Mesendoderm (in vitro differentiated cells): ENCODE measurements at regions not wholly inside any gene's neighbourhood (a gene's known extent, or its start where the extent isn't known, plus 50 kb on each side); places are given as distances from the start of the nearest gene placed in this dataset.

Experiments used
- DNase-seq: peaks from one replicate; pipeline ENCODE4 v3.0.0; 2013
- H2AK5ac ChIP-seq: 2 replicates; pipeline ENCODE4 v1.6.1; 2013; ENCODE audit warnings: low read length, inconsistent platforms
- H2BK120ac ChIP-seq: 2 replicates; pipeline ENCODE4 v1.6.1; 2013; ENCODE audit warnings: low read depth, mild to moderate bottlenecking, low read length, moderate library complexity, mixed read lengths
- H2BK15ac ChIP-seq: replicated peaks from 2 replicates; pipeline ENCODE4 v1.6.1; 2013; ENCODE audit warnings: low read depth, mild to moderate bottlenecking, moderate library complexity
- H2BK5ac ChIP-seq: 2 replicates; pipeline ENCODE4 v1.6.1; 2013; ENCODE audit warnings: low read length, inconsistent platforms
- H3K18ac ChIP-seq: 2 replicates; pipeline ENCODE4 v1.6.1; 2013; ENCODE audit warnings: mild to moderate bottlenecking, low read length, mixed read lengths
- H3K23ac ChIP-seq: one replicate; pipeline ENCODE4 v1.6.1; 2013; ENCODE audit warnings: low read length
- H3K27ac ChIP-seq: 2 replicates; pipeline ENCODE4 v1.5.1; 2013; ENCODE audit warnings: low read depth, mild to moderate bottlenecking, inconsistent platforms, low read length, moderate library complexity
- H3K27me3 ChIP-seq: 2 replicates; pipeline ENCODE4 v1.6.1; 2013; ENCODE audit warnings: low read length, control low read depth, mild to moderate bottlenecking, inconsistent platforms; ENCODE audit not compliant: insufficient read depth, poor library complexity
- H3K36me3 ChIP-seq: 2 replicates; pipeline ENCODE4 v1.6.1; 2013; ENCODE audit warnings: low read length, inconsistent platforms; ENCODE audit not compliant: control insufficient read depth, insufficient read depth
- H3K4ac ChIP-seq: one replicate; pipeline ENCODE4 v1.6.1; 2013; ENCODE audit warnings: low read depth, mild to moderate bottlenecking, low read length, moderate library complexity
- H3K4me1 ChIP-seq: 2 replicates; pipeline ENCODE4 v1.6.1; 2013; ENCODE audit warnings: low read depth, low read length, inconsistent platforms; ENCODE audit not compliant: control insufficient read depth
- H3K4me2 ChIP-seq: 2 replicates; pipeline ENCODE4 v1.6.1; 2013; ENCODE audit warnings: low read length
- H3K4me3 ChIP-seq: 2 replicates; pipeline ENCODE4 v1.5.1; 2013; ENCODE audit warnings: mild to moderate bottlenecking, low read length
- H3K56ac ChIP-seq: one replicate; pipeline ENCODE4 v1.6.1; 2013; ENCODE audit warnings: low read length
- H3K79me1 ChIP-seq: 2 replicates; pipeline ENCODE4 v1.6.1; 2013; ENCODE audit warnings: low read length, inconsistent platforms
- H3K79me2 ChIP-seq: 2 replicates; pipeline ENCODE4 v1.6.1; 2013; ENCODE audit warnings: mild to moderate bottlenecking, low read length; ENCODE audit not compliant: control insufficient read depth, insufficient read depth
- H3K9ac ChIP-seq: 2 replicates; pipeline ENCODE4 v1.6.1; 2013; ENCODE audit warnings: low read length, inconsistent platforms
- H4K5ac ChIP-seq: one replicate; pipeline ENCODE4 v1.6.1; 2013; ENCODE audit warnings: low read length
- H4K8ac ChIP-seq: one replicate; pipeline ENCODE4 v1.6.1; 2013; ENCODE audit warnings: low read depth, mild to moderate bottlenecking, control low read depth, low read length, moderate library complexity
- WGBS: extraction: QIAGEN DNeasy Blood & Tissue Kit; methylation state at CpG from one replicate; pipeline ENCODE4 v1.1.7; 2013; ENCODE audit warnings: low lambda C conversion rate, missing lambda C conversion rate; ENCODE audit not compliant: insufficient coverage; ENCODE audit errors: extremely low coverage; 5-methylcytosine and 5-hydroxymethylcytosine counted together

GRCh38 chr10:44028384-44029137 is 356.3 kb downstream of the CXCL12 start:
- Histone ChIP-seq H3K79me2 (no peaks in the 10 kb centered on the region), H3K4ac (no peak overlapping the region), H3K79me1 (no peaks in the 10 kb centered on the region), H3K56ac (no peak overlapping the region), H2AK5ac (no peak overlapping the region), H3K23ac (no peak overlapping the region), H3K4me3 (no peak overlapping the region), H4K5ac (no peak overlapping the region), H3K27me3 (no peaks in the 10 kb centered on the region), H3K4me1 (no peaks in the 10 kb centered on the region), H3K4me2 (no peak overlapping the region), H2BK15ac (no peak overlapping the region), H3K27ac (no peak overlapping the region), H2BK5ac (no peak overlapping the region), H2BK120ac (no peak overlapping the region), H3K9ac (no peak overlapping the region), H3K18ac (no peak overlapping the region), H3K36me3 (no peaks in the 10 kb centered on the region), H4K8ac (no peak overlapping the region)
- DNase-seq: no peak
- no CpG with 5 or more reads among the region's 11 CpGs for WGBS

- no peak for DNase-seq
Observed at GRCh38 chr10:44024356-44025116, 360.4 kb downstream of the CXCL12 start.

DNA sequence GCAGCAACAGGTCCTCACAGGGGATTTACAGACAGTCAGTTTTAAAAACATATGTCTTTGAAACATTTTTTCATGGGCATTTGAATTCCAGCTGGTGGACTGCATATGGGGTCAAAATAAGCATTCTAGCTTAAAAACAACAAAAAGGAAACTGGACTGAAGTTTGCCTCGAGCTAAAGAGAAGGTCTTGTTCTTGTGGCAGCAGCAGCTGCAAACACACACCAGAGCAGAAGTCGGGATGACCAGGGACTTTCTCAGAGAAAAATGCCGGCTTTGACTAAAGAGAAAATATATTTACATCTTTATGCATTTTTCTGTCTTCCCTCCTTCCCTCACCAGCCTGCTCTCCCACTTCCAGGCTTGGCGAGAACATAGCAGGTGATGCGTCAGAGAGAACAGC is 361.4 kb downstream of the CXCL12 start:
- no peak overlapping the region for H3K4me2 ChIP-seq
- H3K79me1 ChIP-seq: no peaks in the 10 kb centered on the region
- no CpG with 5 or more reads among the region's 5 CpGs for WGBS
- no peak overlapping the region for H2AK5ac ChIP-seq
- H3K23ac ChIP-seq: no peak overlapping the region
- H3K4me3 ChIP-seq: no peak overlapping the region
- no peak overlapping the region for H4K8ac ChIP-seq
- H3K27me3 ChIP-seq: no peaks in the 10 kb centered on the region
- H4K5ac ChIP-seq: no peak overlapping the region
- H3K9ac ChIP-seq: no peak overlapping the region
- H3K4ac ChIP-seq: no peak overlapping the region
- no peak overlapping the region for H3K18ac ChIP-seq
- no peaks in the 10 kb centered on the region for H3K4me1 ChIP-seq
- no peak overlapping the region for H2BK15ac ChIP-seq
- no peak overlapping the region for H3K27ac ChIP-seq
- no peak overlapping the region for H3K56ac ChIP-seq
- no peak for DNase-seq
- no peaks in the 10 kb centered on the region for H3K36me3 ChIP-seq
- no peak overlapping the region for H2BK120ac ChIP-seq
- H3K79me2 ChIP-seq: no peaks in the 10 kb centered on the region
- no peak overlapping the region for H2BK5ac ChIP-seq

More at GRCh38 chr10:44024356-44025116, 360.4 kb downstream of the CXCL12 start:
- Histone ChIP-seq H3K4me1 (no peaks in the 10 kb centered on the region), H3K79me2 (no peaks in the 10 kb centered on the region), H3K79me1 (no peaks in the 10 kb centered on the region), H3K27me3 (no peaks in the 10 kb centered on the region), H4K5ac (no peak overlapping the region), H3K9ac (no peak overlapping the region), H2AK5ac (no peak overlapping the region), H3K27ac (no peak overlapping the region), H3K36me3 (no peaks in the 10 kb centered on the region), H2BK15ac (no peak overlapping the region), H3K23ac (no peak overlapping the region), H3K56ac (no peak overlapping the region), H3K4me3 (no peak overlapping the region), H3K4ac (no peak overlapping the region), H3K18ac (no peak overlapping the region), H4K8ac (no peak overlapping the region), H3K4me2 (no peak overlapping the region), H2BK120ac (no peak overlapping the region), H2BK5ac (no peak overlapping the region)
- WGBS: no CpG with 5 or more reads among the region's 6 CpGs

GRCh38 chr10:44022203-44022602 is 362.7 kb downstream of the CXCL12 start:
- Histone ChIP-seq H3K36me3 (no peaks in the 10 kb centered on the region), H3K79me1 (no peaks in the 10 kb centered on the region), H3K4ac (no peak overlapping the region), H3K27me3 (no peaks in the 10 kb centered on the region), H2AK5ac (no peak overlapping the region), H3K27ac (no peak overlapping the region), H3K4me3 (no peak overlapping the region), H3K4me2 (no peak overlapping the region), H4K5ac (no peak overlapping the region), H3K56ac (no peak overlapping the region), H3K9ac (no peak overlapping the region), H2BK5ac (no peak overlapping the region), H3K23ac (no peak overlapping the region), H2BK120ac (no peak overlapping the region), H3K79me2 (no peaks in the 10 kb centered on the region), H2BK15ac (no peak overlapping the region), H4K8ac (no peak overlapping the region), H3K18ac (no peak overlapping the region), H3K4me1 (no peaks in the 10 kb centered on the region)
- no CpG with 5 or more reads among the region's 1 CpG for WGBS
- DNase-seq: no peak

- Histone ChIP-seq H3K4me3 (no peak overlapping the region), H3K4me1 (no peaks in the 10 kb centered on the region), H4K5ac (no peak overlapping the region), H3K36me3 (no peaks in the 10 kb centered on the region), H3K27ac (no peak overlapping the region), H3K23ac (no peak overlapping the region), H3K79me1 (no peaks in the 10 kb centered on the region), H2BK5ac (no peak overlapping the region), H2BK15ac (no peak overlapping the region), H3K4me2 (no peak overlapping the region), H3K79me2 (no peaks in the 10 kb centered on the region), H2AK5ac (no peak overlapping the region), H3K4ac (no peak overlapping the region), H3K18ac (no peak overlapping the region), H3K56ac (no peak overlapping the region), H3K9ac (no peak overlapping the region), H3K27me3 (no peaks in the 10 kb centered on the region), H2BK120ac (no peak overlapping the region), H4K8ac (no peak overlapping the region)
- WGBS: no CpG with 5 or more reads among the region's 5 CpGs
- DNase-seq: no peak
Observed at GRCh38 chr10:44020322-44021111, 364.4 kb downstream of the CXCL12 start.
